ENCODE measurements at regions not wholly inside any gene's neighbourhood (a gene's known extent, or its start where the extent isn't known, plus 50 kb on each side); places are given as distances from the start of the nearest gene placed in this dataset.

DNA sequence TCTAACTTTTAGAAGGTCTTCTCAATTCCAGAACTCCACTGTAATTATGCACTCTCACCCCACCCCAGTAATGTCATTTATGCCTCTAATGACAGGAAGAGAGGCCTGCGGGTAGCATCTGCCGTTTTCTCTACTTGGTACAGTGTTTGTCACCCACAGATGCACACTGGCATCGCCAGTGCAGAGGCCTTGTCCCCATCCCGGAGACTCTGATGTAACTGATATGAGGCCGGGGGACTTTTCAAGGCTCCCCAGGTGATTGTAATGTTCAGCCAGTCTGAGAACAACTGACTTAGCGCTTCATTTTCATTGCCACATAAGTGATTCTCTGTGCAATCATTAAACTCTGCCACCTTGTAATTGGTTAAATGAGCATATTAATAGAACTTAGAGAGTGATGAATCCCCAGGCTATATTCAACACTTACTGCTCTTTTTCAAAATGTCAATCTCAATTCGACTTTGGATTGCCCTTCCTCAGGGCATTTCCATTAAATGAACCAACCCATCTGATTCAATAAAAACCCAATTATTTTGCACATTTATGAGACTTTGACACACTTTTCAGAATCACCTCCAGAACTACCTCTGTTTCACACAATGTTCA, 113.2 kb downstream of the HERPUD2 start:
- H3K9me3 ChIP-seq (ENCODE audit: control insufficient read depth, insufficient read depth, low read length), result no peaks in the 10 kb centered on the region
- no peaks in the 10 kb centered on the region for H3K36me3 ChIP-seq (ENCODE audit: control insufficient read depth, insufficient read depth, low read length)
- no peaks in the 10 kb centered on the region for H3K27me3 ChIP-seq (ENCODE audit: control insufficient read depth, insufficient read depth, low read length)
- no peak overlapping the region for H3K9ac ChIP-seq (ENCODE audit: low read depth, low read length)
- H3K4me3 ChIP-seq (ENCODE audit: low read depth, low read length), result no peak overlapping the region
- H3K4me1 ChIP-seq (ENCODE audit: control insufficient read depth, insufficient read depth, low read length), result no peaks in the 10 kb centered on the region

DNA sequence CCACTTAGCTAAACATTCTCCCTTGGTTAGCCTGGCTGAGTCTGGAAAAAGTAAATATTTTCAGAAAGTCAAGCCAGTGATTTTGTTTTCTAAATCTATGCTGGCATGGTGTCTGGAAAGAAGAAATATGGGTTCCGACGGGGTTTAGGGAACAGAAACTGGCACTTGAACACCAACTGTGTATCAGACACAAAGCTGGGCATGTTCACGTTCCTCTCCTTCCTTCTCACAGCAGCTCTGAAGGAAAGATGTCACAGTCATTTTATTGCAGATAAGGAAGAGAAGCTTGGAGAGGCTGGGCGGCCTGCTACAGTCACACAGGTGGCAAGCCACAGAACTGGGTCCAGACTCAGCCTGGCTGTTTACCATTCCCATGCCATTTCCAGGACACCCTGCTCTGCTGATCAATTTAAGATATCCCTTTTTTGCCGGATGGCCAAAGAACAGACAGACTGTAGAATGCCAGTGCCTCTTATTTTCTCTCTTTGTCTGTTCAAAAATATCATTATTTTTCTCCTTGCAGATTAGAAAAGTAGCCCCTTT, 118.8 kb downstream of the HERPUD2 start:
- H3K9me3 ChIP-seq (ENCODE audit: control insufficient read depth, insufficient read depth, low read length), result no peaks in the 10 kb centered on the region
- H3K9ac ChIP-seq (ENCODE audit: low read depth, low read length), result no peak overlapping the region
- H3K36me3 ChIP-seq (ENCODE audit: control insufficient read depth, insufficient read depth, low read length), result no peaks in the 10 kb centered on the region
- H3K27me3 ChIP-seq (ENCODE audit: control insufficient read depth, insufficient read depth, low read length), result no peaks in the 10 kb centered on the region
- H3K4me1 ChIP-seq (ENCODE audit: control insufficient read depth, insufficient read depth, low read length), result no peaks in the 10 kb centered on the region
- H3K4me3 ChIP-seq (ENCODE audit: low read depth, low read length), result no peak overlapping the region

DNA sequence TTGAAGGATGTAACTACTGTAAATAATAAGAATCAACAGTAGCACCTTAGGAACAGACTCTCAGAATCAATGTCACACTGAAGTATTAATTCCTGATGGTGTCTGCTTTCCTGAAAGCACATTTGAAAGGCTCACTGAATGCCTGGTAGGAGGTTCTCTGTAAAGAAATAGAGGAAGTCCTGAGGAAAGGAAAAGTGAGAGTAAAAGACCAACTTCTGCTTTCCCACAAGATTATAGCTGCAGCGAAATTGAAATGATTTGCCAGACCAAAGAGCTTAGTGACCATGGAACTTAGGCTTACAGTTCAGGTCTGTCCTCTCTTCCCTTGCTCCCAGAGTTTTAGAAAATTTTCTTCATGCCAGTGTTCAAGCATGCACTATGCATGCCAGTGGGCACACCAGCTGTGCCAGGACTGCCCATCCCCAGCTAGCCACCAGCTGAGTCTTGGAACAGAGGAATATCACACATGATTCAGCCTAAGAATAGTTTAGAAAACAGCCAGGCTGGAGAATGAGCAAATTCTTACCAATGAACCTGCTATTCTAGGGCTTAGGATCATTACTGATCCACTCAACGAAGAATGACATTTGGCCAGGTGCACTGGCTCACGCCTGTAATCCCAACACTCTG, 123.2 kb downstream of the HERPUD2 start:
- H3K9ac ChIP-seq (ENCODE audit: low read depth, low read length), result no peak overlapping the region
- no peaks in the 10 kb centered on the region for H3K4me1 ChIP-seq (ENCODE audit: control insufficient read depth, insufficient read depth, low read length)
- no peaks in the 10 kb centered on the region for H3K36me3 ChIP-seq (ENCODE audit: control insufficient read depth, insufficient read depth, low read length)
- H3K27me3 ChIP-seq (ENCODE audit: control insufficient read depth, insufficient read depth, low read length), result no peaks in the 10 kb centered on the region
- no peak overlapping the region for H3K4me3 ChIP-seq (ENCODE audit: low read depth, low read length)
- H3K9me3 ChIP-seq (ENCODE audit: control insufficient read depth, insufficient read depth, low read length), result no peaks in the 10 kb centered on the region

DNA sequence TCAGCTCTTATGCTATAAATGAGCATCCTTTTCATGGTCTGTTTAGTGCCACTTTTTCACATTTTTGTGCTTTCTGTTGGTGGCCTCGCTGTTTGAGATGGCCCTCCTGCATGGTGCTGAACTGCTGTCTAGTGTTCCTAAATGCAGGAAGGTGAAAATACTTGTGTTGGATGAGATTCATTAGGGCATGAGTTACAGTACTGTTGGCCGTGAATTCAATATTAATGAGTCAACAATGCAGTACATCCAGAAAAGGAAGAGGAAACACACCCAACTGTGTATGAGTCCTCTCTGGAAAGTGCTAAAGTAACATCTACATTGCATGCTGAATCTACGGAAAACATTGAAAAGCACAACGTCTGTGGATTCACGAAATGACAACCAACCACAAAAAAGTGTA, 124.0 kb downstream of the HERPUD2 start:
- H3K9me3 ChIP-seq (ENCODE audit: control insufficient read depth, insufficient read depth, low read length), result no peaks in the 10 kb centered on the region
- no peak overlapping the region for H3K9ac ChIP-seq (ENCODE audit: low read depth, low read length)
- H3K4me1 ChIP-seq (ENCODE audit: control insufficient read depth, insufficient read depth, low read length), result no peaks in the 10 kb centered on the region
- H3K4me3 ChIP-seq (ENCODE audit: low read depth, low read length), result no peak overlapping the region
- no peaks in the 10 kb centered on the region for H3K36me3 ChIP-seq (ENCODE audit: control insufficient read depth, insufficient read depth, low read length)
- no peaks in the 10 kb centered on the region for H3K27me3 ChIP-seq (ENCODE audit: control insufficient read depth, insufficient read depth, low read length)

DNA sequence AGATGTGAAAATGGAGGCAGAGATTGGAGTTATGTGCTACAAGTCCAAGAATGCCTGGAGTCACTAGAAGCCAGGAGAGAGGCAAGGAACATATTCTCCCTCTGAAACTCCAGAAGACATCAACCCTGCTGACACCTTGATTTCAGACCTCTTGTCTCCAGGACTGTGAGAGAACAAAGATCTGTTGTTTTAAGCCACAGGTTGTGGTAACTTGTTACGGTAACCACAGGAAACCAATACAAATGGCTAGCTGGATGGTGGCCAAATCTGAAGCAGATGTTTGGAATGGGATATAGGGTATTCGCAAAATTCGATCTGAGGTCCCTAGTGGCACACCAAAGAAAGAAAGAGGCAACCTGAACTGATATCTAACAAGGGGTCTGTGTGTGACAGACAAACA, 129.0 kb downstream of the HERPUD2 start:
- H3K9me3 ChIP-seq (ENCODE audit: control insufficient read depth, insufficient read depth, low read length), result no peaks in the 10 kb centered on the region
- H3K27me3 ChIP-seq (ENCODE audit: control insufficient read depth, insufficient read depth, low read length), result no peaks in the 10 kb centered on the region
- no peak overlapping the region for H3K4me3 ChIP-seq (ENCODE audit: low read depth, low read length)
- H3K4me1 ChIP-seq (ENCODE audit: control insufficient read depth, insufficient read depth, low read length), result no peaks in the 10 kb centered on the region
- no peaks in the 10 kb centered on the region for H3K36me3 ChIP-seq (ENCODE audit: control insufficient read depth, insufficient read depth, low read length)
- H3K9ac ChIP-seq (ENCODE audit: low read depth, low read length), result no peak overlapping the region

DNA sequence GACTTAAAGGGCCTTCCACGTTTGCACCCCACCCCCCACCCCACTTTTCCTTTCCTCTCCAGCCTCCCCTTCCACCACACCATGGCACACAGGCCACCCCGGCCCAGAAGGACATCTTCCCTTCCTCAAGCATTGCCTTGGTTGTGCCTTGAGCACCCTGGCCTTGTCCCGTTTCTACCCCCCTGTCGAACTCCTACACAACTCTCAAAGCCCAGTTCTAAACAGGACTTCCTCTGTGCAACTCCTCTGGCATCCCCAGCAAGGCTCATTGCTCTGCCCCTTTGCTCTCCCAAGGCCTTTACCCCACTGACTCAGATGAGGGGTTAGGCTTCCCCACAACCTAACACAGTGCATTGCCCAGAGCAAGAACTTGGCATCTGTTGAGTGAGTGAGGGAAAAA, 136.1 kb downstream of the HERPUD2 start:
- Histone ChIP-seq H3K27me3 (ENCODE audit: control insufficient read depth, insufficient read depth, low read length) (no peaks in the 10 kb centered on the region), H3K9ac (ENCODE audit: low read depth, low read length) (no peak overlapping the region), H3K9me3 (ENCODE audit: control insufficient read depth, insufficient read depth, low read length) (no peaks in the 10 kb centered on the region), H3K4me1 (ENCODE audit: control insufficient read depth, insufficient read depth, low read length) (no peaks in the 10 kb centered on the region), H3K4me3 (ENCODE audit: low read depth, low read length) (no peak overlapping the region), H3K36me3 (ENCODE audit: control insufficient read depth, insufficient read depth, low read length) (no peaks in the 10 kb centered on the region)

DNA sequence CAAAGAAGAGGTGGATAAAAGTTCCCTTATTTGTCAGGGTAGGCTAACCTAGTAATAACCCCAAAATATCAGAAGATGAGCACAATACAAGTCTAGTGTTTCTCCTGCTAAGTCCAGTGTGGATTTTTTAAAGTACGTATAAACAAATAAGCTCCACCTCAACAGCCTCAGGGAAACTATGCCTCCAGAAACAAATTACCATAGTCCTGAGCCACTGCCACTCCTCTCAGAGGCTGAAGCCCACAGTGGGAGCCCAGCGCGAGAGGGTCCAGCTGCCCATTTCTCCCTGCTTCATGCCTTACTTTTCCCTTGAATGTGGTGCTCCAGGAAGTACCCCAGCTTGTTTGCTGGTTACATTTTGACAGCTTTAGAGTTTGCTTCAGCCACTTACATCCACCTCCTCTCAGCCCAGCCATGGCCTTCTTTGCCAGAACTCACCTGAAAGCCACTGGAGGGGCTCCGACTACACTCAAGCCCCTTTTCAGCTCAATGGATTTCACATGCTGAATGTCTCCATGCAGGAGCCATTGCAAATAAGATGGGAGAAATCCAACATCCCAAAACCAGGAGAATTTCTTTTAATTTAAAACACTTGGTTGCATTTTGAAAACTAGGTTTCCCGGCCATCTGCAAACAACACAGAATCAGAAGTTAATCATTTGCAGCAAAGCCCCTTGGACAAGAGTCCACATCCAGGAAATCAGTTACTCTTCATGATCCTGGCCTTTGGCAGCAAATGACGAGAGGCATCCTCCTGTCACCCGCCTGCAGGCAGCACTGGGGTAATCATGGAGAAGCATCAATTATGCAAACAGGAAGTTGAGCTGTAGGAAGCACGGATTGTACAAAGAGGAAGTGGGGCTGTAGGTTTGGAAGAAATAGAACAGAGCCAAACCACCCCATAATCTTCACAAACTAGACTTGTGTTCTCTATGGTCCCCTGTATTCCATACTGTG, 138.1 kb downstream of the HERPUD2 start:
- no peak overlapping the region for H3K9ac ChIP-seq (ENCODE audit: low read depth, low read length)
- H3K27me3 ChIP-seq (ENCODE audit: control insufficient read depth, insufficient read depth, low read length), result no peaks in the 10 kb centered on the region
- H3K36me3 ChIP-seq (ENCODE audit: control insufficient read depth, insufficient read depth, low read length), result no peaks in the 10 kb centered on the region
- H3K4me3 ChIP-seq (ENCODE audit: low read depth, low read length), result no peak overlapping the region
- H3K4me1 ChIP-seq (ENCODE audit: control insufficient read depth, insufficient read depth, low read length), result no peaks in the 10 kb centered on the region
- H3K9me3 ChIP-seq (ENCODE audit: control insufficient read depth, insufficient read depth, low read length), result no peaks in the 10 kb centered on the region

DNA sequence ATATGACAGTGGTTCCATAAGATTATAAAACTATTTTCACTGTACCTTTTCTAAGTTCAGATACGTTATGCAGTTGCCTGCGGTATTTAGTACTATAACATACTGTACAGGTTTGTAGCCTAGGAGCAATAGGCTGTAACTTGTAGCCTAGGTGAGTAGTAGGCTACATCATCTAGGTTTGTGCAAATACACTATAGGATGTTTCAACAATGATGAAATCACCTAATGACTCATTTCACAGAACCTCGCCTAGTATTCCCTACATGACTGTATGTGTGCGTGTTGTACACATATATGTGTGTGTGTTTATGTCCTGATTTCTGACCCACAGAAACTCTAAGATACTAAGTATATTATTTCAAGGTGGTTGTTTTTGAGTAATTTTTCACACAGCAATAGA, 139.0 kb downstream of the HERPUD2 start:
- H3K4me1 ChIP-seq (ENCODE audit: control insufficient read depth, insufficient read depth, low read length), result no peaks in the 10 kb centered on the region
- no peaks in the 10 kb centered on the region for H3K27me3 ChIP-seq (ENCODE audit: control insufficient read depth, insufficient read depth, low read length)
- H3K9ac ChIP-seq (ENCODE audit: low read depth, low read length), result no peak overlapping the region
- no peaks in the 10 kb centered on the region for H3K9me3 ChIP-seq (ENCODE audit: control insufficient read depth, insufficient read depth, low read length)
- H3K36me3 ChIP-seq (ENCODE audit: control insufficient read depth, insufficient read depth, low read length), result no peaks in the 10 kb centered on the region
- H3K4me3 ChIP-seq (ENCODE audit: low read depth, low read length), result no peak overlapping the region

DNA sequence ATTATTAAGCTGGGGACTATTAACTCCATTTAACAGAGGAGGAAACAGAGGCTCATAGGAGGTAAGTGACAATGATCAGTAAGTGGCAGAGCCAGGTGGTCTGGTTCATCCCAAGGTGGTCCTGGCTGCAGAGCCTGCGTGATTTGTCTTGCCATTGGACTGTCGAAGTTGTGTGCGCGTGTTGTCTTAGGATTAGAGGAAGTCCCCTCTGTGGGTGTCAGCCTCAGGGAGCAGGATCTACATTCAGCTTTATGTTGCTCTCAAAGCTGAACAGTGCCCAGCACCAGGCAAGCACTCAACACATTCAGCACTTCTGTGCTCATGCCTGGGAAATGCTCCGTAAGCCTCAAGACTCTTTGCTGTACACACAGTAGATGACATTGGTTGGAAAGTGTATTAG, 139.5 kb downstream of the HERPUD2 start:
- H3K27me3 ChIP-seq (ENCODE audit: control insufficient read depth, insufficient read depth, low read length), result no peaks in the 10 kb centered on the region
- no peaks in the 10 kb centered on the region for H3K36me3 ChIP-seq (ENCODE audit: control insufficient read depth, insufficient read depth, low read length)
- H3K4me1 ChIP-seq (ENCODE audit: control insufficient read depth, insufficient read depth, low read length), result no peaks in the 10 kb centered on the region
- no peaks in the 10 kb centered on the region for H3K9me3 ChIP-seq (ENCODE audit: control insufficient read depth, insufficient read depth, low read length)
- H3K4me3 ChIP-seq (ENCODE audit: low read depth, low read length), result no peak overlapping the region
- H3K9ac ChIP-seq (ENCODE audit: low read depth, low read length), result no peak overlapping the region

DNA sequence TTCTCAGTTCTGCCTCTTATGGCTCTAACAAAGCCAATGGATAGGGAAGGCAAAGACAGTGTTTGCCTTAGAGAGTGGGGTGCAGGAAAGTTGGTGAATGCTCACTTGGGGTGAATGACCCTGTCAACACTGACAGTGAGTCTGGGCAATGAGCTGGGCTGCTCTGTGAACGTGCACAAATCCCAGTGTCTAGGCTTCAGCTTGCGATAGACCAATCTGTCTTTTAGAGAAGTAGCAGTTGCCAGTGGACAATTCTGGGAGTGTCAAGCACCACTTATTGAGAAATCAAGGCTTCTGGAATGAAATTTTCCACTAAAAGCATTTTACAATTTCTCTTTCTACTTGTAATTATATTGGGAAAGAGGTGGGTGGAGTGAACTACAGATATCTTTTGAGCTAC, 141.4 kb downstream of the HERPUD2 start:
- no peaks in the 10 kb centered on the region for H3K4me1 ChIP-seq (ENCODE audit: control insufficient read depth, insufficient read depth, low read length)
- H3K4me3 ChIP-seq (ENCODE audit: low read depth, low read length), result no peak overlapping the region
- no peaks in the 10 kb centered on the region for H3K9me3 ChIP-seq (ENCODE audit: control insufficient read depth, insufficient read depth, low read length)
- no peaks in the 10 kb centered on the region for H3K36me3 ChIP-seq (ENCODE audit: control insufficient read depth, insufficient read depth, low read length)
- no peaks in the 10 kb centered on the region for H3K27me3 ChIP-seq (ENCODE audit: control insufficient read depth, insufficient read depth, low read length)
- H3K9ac ChIP-seq (ENCODE audit: low read depth, low read length), result no peak overlapping the region

DNA sequence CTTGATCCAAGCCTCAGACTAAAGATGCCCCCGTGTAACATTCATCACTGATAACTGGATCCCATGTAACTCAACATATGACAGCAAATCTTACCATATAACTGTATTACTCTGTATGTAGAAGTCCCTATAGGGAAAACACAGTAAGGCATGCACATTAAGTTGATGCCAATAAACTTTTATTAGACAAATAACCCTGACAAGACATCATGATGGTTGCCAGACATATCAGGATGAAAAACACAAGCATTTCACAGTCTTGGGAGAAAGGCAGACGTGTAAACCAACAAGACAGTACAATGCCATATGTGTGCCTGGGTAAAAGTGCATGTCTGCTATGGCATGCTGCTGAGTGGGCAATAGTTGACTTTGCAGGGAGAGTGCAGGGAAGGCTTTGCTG, 142.2 kb downstream of the HERPUD2 start:
- no peak overlapping the region for H3K9ac ChIP-seq (ENCODE audit: low read depth, low read length)
- H3K9me3 ChIP-seq (ENCODE audit: control insufficient read depth, insufficient read depth, low read length), result no peaks in the 10 kb centered on the region
- no peaks in the 10 kb centered on the region for H3K4me1 ChIP-seq (ENCODE audit: control insufficient read depth, insufficient read depth, low read length)
- no peaks in the 10 kb centered on the region for H3K36me3 ChIP-seq (ENCODE audit: control insufficient read depth, insufficient read depth, low read length)
- no peaks in the 10 kb centered on the region for H3K27me3 ChIP-seq (ENCODE audit: control insufficient read depth, insufficient read depth, low read length)
- H3K4me3 ChIP-seq (ENCODE audit: low read depth, low read length), result no peak overlapping the region
